ENCODE measurements at regions not wholly inside any gene's neighbourhood (a gene's known extent, or its start where the extent isn't known, plus 50 kb on each side); places are given as distances from the start of the nearest gene placed in this dataset.

DNA sequence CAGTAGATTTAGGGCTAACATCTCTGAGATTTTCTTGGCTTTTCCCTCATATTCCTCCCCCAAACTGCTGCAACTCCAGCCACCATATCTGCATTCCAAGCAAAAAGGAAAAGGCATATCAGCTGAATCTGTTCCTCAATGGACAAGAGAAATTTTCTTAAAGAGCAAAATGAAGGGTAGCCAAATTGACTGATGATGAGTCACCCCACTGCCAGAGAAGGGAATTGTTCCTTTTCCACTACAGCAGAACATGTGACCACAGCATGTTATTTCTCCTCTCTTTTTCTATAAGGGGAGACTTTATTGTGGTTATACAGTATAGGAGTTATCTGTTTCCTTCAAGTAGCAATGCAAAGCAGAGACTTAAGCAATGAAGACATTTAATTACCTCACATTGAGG, 172.5 kb downstream of the MTHFS start:
- TF ChIP-seq EZH2 (IDR thresholded peaks at IDR 0.05; ENCODE audit: low read length, missing control alignments) (no peak), CTCF (conservative IDR thresholded peaks at IDR 0.05 in 1 of 2, IDR thresholded peaks at IDR 0.05 in 1 of 2; ENCODE audit: low read depth in 1 of 2, low read length in 2 of 2) (no peak)
